AG09319 (cell line): ENCODE measurements at regions not wholly inside any gene's neighbourhood (a gene's known extent, or its start where the extent isn't known, plus 50 kb on each side); places are given as distances from the start of the nearest gene placed in this dataset.
A peak's percentile ranks its signal among the peaks of the same experiment; 100 is the strongest.
"Not testable (repeated sequence)": the region's sequence is repeated elsewhere in the genome, so short reads cannot be mapped to it uniquely, and the experiment has no call there.

Experiments used
- DNase-seq: peaks from one replicate; pipeline ENCODE4 v3.0.0-alpha.2; 2010; ENCODE audit warnings: low read depth; ENCODE audit errors: extremely low read depth
- CTCF ChIP-seq: IDR thresholded peaks from 2 replicates; pipeline ENCODE4 v1.5.1; 2011; ENCODE audit warnings: low read depth, mild to moderate bottlenecking, inconsistent platforms, low read length, moderate library complexity

- DNase-seq = peak; percentile 3
- TF ChIP-seq CTCF = peak; percentile 59
Observed at GRCh38 chr4:56575820-56576429, 70.3 kb downstream of the ARL9 start.

GRCh38 chr4:56592417-56592816, 86.8 kb downstream of the ARL9 start:
- DNase-seq = not testable (repeated sequence)
